Activated T-helper 17 cell treated with anti-CD3 and anti-CD28 coated beads, Interleukin-2, amount 50 U/mL, for 72 hours (primary cell): ENCODE measurements at regions not wholly inside any gene's neighbourhood (a gene's known extent, or its start where the extent isn't known, plus 50 kb on each side); places are given as distances from the start of the nearest gene placed in this dataset.

Source experiments
- ATAC-seq: fragments of 150-1000 bp; cut with Tn5 transposase; replicated peaks from 2 replicates; pipeline ENCODE4 v1.10.0; 2021; ENCODE audit warnings: mild to moderate bottlenecking, moderate library complexity
- H3K27ac Mint-ChIP-seq: one replicate; pipeline ENCODE4 v1.8.0; 2022; ENCODE audit warnings: mixed read lengths
- H3K27me3 Mint-ChIP-seq: one replicate; pipeline ENCODE4 v1.8.0; 2022; ENCODE audit warnings: mixed read lengths
- H3K36me3 Mint-ChIP-seq: one replicate; pipeline ENCODE4 v1.8.0; 2022; ENCODE audit warnings: low read depth, mild to moderate bottlenecking, mixed read lengths
- H3K4me1 Mint-ChIP-seq: one replicate; pipeline ENCODE4 v1.8.0; 2022; ENCODE audit warnings: mixed read lengths
- H3K4me3 Mint-ChIP-seq: one replicate; pipeline ENCODE4 v1.8.0; 2022; ENCODE audit warnings: mild to moderate bottlenecking, mixed read lengths
- H3K9me3 Mint-ChIP-seq: one replicate; pipeline ENCODE4 v1.8.0; 2022; ENCODE audit warnings: mixed read lengths

- peaks cover 5% of the 10 kb centered on the region for H3K9me3 Mint-ChIP-seq
- no peaks in the 10 kb centered on the region for H3K27me3 Mint-ChIP-seq
- no peaks in the 10 kb centered on the region for H3K4me1 Mint-ChIP-seq
- H3K4me3 Mint-ChIP-seq: no peak overlapping the region
- ATAC-seq: no peak
- no peaks in the 10 kb centered on the region for H3K36me3 Mint-ChIP-seq
- H3K27ac Mint-ChIP-seq: no peak overlapping the region
Observed at GRCh38 chr13:103758222-103758621, 692.0 kb upstream of the SLC10A2 start.

DNA sequence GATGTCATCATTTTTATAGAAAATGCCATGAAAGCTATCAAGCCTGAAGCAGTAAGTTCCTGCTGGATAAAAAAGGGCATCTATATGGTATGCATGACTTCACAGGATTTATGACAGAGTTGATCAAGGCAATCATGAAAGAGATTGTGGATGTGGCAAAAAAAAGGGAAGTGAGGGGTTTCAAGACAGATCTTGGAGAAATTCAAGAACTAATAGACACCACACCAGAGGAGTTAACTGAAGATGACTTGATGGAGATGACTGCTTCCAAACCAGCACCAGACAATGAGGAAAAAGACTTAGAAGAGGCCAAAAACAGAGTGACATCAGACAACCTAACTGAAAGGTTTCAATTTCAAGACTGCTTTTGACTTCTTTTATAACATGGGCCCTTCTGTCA is 691.1 kb upstream of the SLC10A2 start:
- Mint-ChIP-seq H3K9me3 (peaks cover 5% of the 10 kb centered on the region), H3K36me3 (no peaks in the 10 kb centered on the region), H3K4me1 (no peaks in the 10 kb centered on the region), H3K27me3 (no peaks in the 10 kb centered on the region), H3K4me3 (no peak overlapping the region), H3K27ac (no peak overlapping the region)
- no peak for ATAC-seq

DNA sequence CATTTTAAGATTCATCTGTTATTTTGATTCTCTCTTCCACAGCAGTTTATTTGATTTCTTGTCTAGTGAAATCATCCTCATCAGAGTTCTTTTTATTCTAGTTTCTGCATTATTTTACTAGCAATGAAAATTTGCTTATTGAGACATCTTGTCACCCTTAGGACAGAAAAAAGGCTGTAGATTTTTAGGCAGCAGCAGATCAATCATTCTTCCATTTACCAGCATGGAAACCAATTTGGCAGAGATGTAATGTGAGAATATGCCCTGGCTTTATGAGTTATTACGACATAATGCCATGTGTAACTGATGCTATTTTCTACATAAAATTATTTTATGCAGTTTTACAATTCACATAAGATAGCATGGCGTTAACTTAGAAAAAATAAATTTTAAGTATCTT is 688.6 kb upstream of the SLC10A2 start:
- H3K9me3 Mint-ChIP-seq: peaks cover 3% of the 10 kb centered on the region
- H3K36me3 Mint-ChIP-seq: no peaks in the 10 kb centered on the region
- H3K4me1 Mint-ChIP-seq: no peaks in the 10 kb centered on the region
- ATAC-seq: no peak
- H3K4me3 Mint-ChIP-seq: no peak overlapping the region
- H3K27ac Mint-ChIP-seq: no peak overlapping the region
- no peaks in the 10 kb centered on the region for H3K27me3 Mint-ChIP-seq

- H3K36me3 Mint-ChIP-seq: no peaks in the 10 kb centered on the region
- H3K4me1 Mint-ChIP-seq: no peaks in the 10 kb centered on the region
- ATAC-seq: no peak
- H3K27me3 Mint-ChIP-seq: no peaks in the 10 kb centered on the region
- peaks cover 6% of the 10 kb centered on the region for H3K9me3 Mint-ChIP-seq
- H3K4me3 Mint-ChIP-seq: no peak overlapping the region
- H3K27ac Mint-ChIP-seq: no peak overlapping the region
Observed at GRCh38 chr13:103734837-103735236, 668.6 kb upstream of the SLC10A2 start.

- no peaks in the 10 kb centered on the region for H3K27me3 Mint-ChIP-seq
- no peaks in the 10 kb centered on the region for H3K36me3 Mint-ChIP-seq
- H3K4me3 Mint-ChIP-seq: no peak overlapping the region
- no peaks in the 10 kb centered on the region for H3K4me1 Mint-ChIP-seq
- H3K9me3 Mint-ChIP-seq: peaks cover 6% of the 10 kb centered on the region
- ATAC-seq: no peak
- no peak overlapping the region for H3K27ac Mint-ChIP-seq
Observed at GRCh38 chr13:103731959-103732358, 665.7 kb upstream of the SLC10A2 start.

- ATAC-seq: no peak
- no peaks in the 10 kb centered on the region for H3K36me3 Mint-ChIP-seq
- no peaks in the 10 kb centered on the region for H3K27me3 Mint-ChIP-seq
- no peak overlapping the region for H3K4me3 Mint-ChIP-seq
- H3K9me3 Mint-ChIP-seq: peaks cover 3% of the 10 kb centered on the region
- H3K4me1 Mint-ChIP-seq: no peaks in the 10 kb centered on the region
- no peak overlapping the region for H3K27ac Mint-ChIP-seq
Observed at GRCh38 chr13:103730407-103730806, 664.2 kb upstream of the SLC10A2 start.

GRCh38 chr13:103726808-103727207 is 660.6 kb upstream of the SLC10A2 start:
- Mint-ChIP-seq H3K27me3 (no peaks in the 10 kb centered on the region), H3K9me3 (peaks cover 3% of the 10 kb centered on the region), H3K27ac (no peak overlapping the region), H3K4me1 (no peaks in the 10 kb centered on the region), H3K4me3 (no peak overlapping the region), H3K36me3 (no peaks in the 10 kb centered on the region)
- no peak for ATAC-seq

DNA sequence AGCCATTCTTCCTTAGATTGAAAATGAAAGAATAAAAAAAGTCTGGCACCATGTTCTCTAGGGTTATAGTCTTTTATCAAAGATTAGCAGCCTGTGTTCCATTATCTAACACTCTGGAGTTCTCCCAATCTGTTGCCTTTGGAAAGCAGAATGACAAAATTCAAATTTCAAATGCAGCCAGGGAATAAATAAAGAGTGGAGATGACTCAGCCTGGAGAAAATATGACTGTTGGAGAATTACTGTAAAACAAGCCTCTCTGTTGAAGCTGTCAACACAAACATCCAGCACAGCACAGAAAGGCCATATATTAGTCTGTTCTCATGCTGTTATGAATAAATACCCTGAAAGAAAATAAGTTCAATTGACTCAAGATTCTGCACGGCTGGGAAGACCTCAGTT is 650.5 kb upstream of the SLC10A2 start:
- Mint-ChIP-seq H3K27ac (no peak overlapping the region), H3K27me3 (no peaks in the 10 kb centered on the region), H3K4me3 (no peak overlapping the region), H3K9me3 (peaks cover 8% of the 10 kb centered on the region), H3K4me1 (no peaks in the 10 kb centered on the region), H3K36me3 (no peaks in the 10 kb centered on the region)
- ATAC-seq: no peak

DNA sequence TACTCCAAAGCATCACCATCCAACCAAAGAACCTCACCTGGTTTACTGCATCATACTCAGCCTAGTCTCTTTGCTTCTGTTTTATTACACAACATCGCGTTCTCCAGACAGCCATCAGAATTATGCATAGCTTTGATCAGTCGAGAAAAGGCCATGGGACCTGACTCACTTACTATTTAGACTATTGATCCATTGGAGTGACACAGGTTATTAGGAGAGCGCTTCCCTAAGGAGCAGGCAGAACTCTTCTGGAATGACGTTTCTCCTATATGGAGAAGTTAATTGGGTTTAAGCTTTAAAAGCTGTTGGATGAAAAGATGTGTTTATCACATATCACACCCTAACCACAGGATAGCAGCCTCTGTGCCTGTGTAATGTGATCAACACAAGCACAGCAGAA is 649.1 kb upstream of the SLC10A2 start:
- Mint-ChIP-seq H3K27me3 (no peaks in the 10 kb centered on the region), H3K9me3 (peaks cover 8% of the 10 kb centered on the region), H3K4me1 (no peaks in the 10 kb centered on the region), H3K36me3 (no peaks in the 10 kb centered on the region), H3K4me3 (no peak overlapping the region), H3K27ac (no peak overlapping the region)
- no peak for ATAC-seq

- no peaks in the 10 kb centered on the region for H3K9me3 Mint-ChIP-seq
- no peaks in the 10 kb centered on the region for H3K27me3 Mint-ChIP-seq
- no peak overlapping the region for H3K4me3 Mint-ChIP-seq
- no peak for ATAC-seq
- no peaks in the 10 kb centered on the region for H3K36me3 Mint-ChIP-seq
- H3K4me1 Mint-ChIP-seq: no peaks in the 10 kb centered on the region
- no peak overlapping the region for H3K27ac Mint-ChIP-seq
Observed at GRCh38 chr13:103703246-103703645, 637.0 kb upstream of the SLC10A2 start.

- H3K4me1 Mint-ChIP-seq: no peaks in the 10 kb centered on the region
Observed at GRCh38 chr13:103698000-103698399, 631.8 kb upstream of the SLC10A2 start.

GRCh38 chr13:103695320-103695719 is 629.1 kb upstream of the SLC10A2 start:
- Mint-ChIP-seq H3K4me3 (no peak overlapping the region), H3K27ac (no peak overlapping the region), H3K9me3 (no peaks in the 10 kb centered on the region), H3K4me1 (no peaks in the 10 kb centered on the region), H3K36me3 (no peaks in the 10 kb centered on the region), H3K27me3 (no peaks in the 10 kb centered on the region)
- ATAC-seq: no peak

More at GRCh38 chr13:103698000-103698399, 631.8 kb upstream of the SLC10A2 start:
- Mint-ChIP-seq H3K4me3 (no peak overlapping the region), H3K9me3 (no peaks in the 10 kb centered on the region), H3K27ac (no peak overlapping the region), H3K36me3 (no peaks in the 10 kb centered on the region), H3K27me3 (no peaks in the 10 kb centered on the region)
- ATAC-seq: no peak

DNA sequence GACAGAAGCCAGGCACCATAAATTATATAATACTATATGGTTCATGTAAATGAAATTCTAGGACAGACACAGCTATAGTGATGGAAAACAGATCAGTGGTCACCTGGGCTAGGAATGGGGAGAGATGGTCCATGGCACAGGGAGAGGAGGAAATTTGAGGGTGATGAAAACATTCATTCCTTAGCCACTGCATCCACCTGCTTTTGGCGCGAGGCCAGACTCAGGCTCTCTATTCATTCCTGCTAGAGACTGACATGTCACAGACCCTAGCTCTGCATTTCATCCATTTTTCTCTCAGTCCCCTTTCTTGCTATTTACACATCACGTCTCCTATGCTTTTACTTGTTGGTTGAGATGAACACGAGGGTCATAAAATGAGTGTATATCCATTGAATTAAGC is 628.3 kb upstream of the SLC10A2 start:
- H3K4me1 Mint-ChIP-seq: no peaks in the 10 kb centered on the region

GRCh38 chr13:103694033-103694432 is 627.8 kb upstream of the SLC10A2 start:
- ATAC-seq: no peak
- H3K4me3 Mint-ChIP-seq: no peak overlapping the region

More for the DNA sequence above, 628.3 kb upstream of the SLC10A2 start:
- ATAC-seq: no peak
- no peak overlapping the region for H3K4me3 Mint-ChIP-seq
- H3K27ac Mint-ChIP-seq: no peak overlapping the region
- no peaks in the 10 kb centered on the region for H3K27me3 Mint-ChIP-seq
- H3K36me3 Mint-ChIP-seq: no peaks in the 10 kb centered on the region
- no peaks in the 10 kb centered on the region for H3K9me3 Mint-ChIP-seq

DNA sequence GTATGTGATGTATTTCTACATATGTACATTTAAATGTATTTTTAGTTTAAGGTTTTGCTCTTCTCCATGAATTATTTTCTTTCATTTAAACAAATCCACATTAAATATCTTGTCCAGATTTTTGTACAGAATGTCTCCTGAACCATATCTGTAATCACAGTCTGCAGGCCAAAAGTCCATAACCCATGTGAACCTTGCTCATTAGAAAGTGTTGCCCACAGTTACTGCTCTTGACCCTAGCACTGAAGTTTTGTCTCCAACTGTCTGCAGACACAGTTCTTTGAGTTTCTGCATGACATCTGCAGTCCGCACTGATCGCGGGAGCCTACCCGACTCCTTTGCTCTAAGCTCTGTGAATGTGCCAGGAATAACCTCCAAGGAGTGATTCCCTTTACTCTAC is 626.2 kb upstream of the SLC10A2 start:
- no peak for ATAC-seq
- H3K27ac Mint-ChIP-seq: no peak overlapping the region
- no peaks in the 10 kb centered on the region for H3K36me3 Mint-ChIP-seq
- H3K9me3 Mint-ChIP-seq: no peaks in the 10 kb centered on the region
- no peaks in the 10 kb centered on the region for H3K4me1 Mint-ChIP-seq
- H3K4me3 Mint-ChIP-seq: no peak overlapping the region
- H3K27me3 Mint-ChIP-seq: no peaks in the 10 kb centered on the region

More at GRCh38 chr13:103694033-103694432, 627.8 kb upstream of the SLC10A2 start:
- Mint-ChIP-seq H3K9me3 (no peaks in the 10 kb centered on the region), H3K27me3 (no peaks in the 10 kb centered on the region), H3K36me3 (no peaks in the 10 kb centered on the region), H3K27ac (no peak overlapping the region), H3K4me1 (no peaks in the 10 kb centered on the region)

DNA sequence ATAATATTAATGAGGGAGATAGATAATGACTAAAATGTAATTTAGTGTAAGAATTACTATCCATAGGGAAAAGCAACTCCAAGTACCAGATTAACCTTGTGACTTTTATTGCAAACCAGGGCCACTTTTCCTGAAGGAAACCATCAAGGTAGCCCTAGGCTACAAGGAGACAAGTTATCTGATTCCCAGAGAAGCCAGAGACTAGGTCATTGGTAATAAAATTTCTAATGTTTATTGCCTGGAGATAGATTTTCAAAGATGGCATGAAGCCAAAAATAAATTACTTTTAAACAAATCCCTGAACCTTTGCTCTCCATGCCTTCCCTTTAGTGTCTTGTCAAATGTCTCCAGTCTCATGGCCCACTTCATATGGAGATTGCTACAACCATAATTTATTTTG is 610.1 kb upstream of the SLC10A2 start:
- peaks cover 7% of the 10 kb centered on the region for H3K9me3 Mint-ChIP-seq
- H3K27me3 Mint-ChIP-seq: no peaks in the 10 kb centered on the region
- H3K4me3 Mint-ChIP-seq: no peak overlapping the region
- H3K36me3 Mint-ChIP-seq: no peaks in the 10 kb centered on the region
- H3K27ac Mint-ChIP-seq: no peak overlapping the region
- no peak for ATAC-seq
- H3K4me1 Mint-ChIP-seq: no peaks in the 10 kb centered on the region
